ENCODE measurements at regions not wholly inside any gene's neighbourhood (a gene's known extent, or its start where the extent isn't known, plus 50 kb on each side); places are given as distances from the start of the nearest gene placed in this dataset.
"Not testable (repeated sequence)": the region's sequence is repeated elsewhere in the genome, so short reads cannot be mapped to it uniquely, and the experiment has no call there.

- DNase-seq (ENCODE audit: low read depth in 3 of 3, low spot score in 2 of 3): no peak
Measured at GRCh38 chr12:90515199-90516175, 439.5 kb downstream of the CCER1 start.

- DNase-seq (ENCODE audit: low read depth in 3 of 3, low spot score in 2 of 3): peak in 2 of 3 donors; percentile 35 to 37
Measured at GRCh38 chr12:90514325-90514724, 440.7 kb downstream of the CCER1 start.

GRCh38 chr12:90512518-90512917 lies 442.5 kb downstream of the CCER1 start:
- no peak for DNase-seq (ENCODE audit: low read depth in 3 of 3, low spot score in 2 of 3)

- DNase-seq (ENCODE audit: low read depth in 3 of 3, low spot score in 2 of 3): no peak
Measured at GRCh38 chr12:90510948-90511347, 444.0 kb downstream of the CCER1 start.

GRCh38 chr12:90504806-90505205 lies 450.2 kb downstream of the CCER1 start:
- DNase-seq (ENCODE audit: low read depth in 3 of 3, low spot score in 2 of 3): no peak

GRCh38 chr12:90502070-90502469 lies 452.9 kb downstream of the CCER1 start:
- DNase-seq (ENCODE audit: low read depth in 3 of 3, low spot score in 2 of 3): no peak

- no peak for DNase-seq (ENCODE audit: low read depth in 3 of 3, low spot score in 2 of 3)
Measured at GRCh38 chr12:90501412-90501811, 453.6 kb downstream of the CCER1 start.

- no peak for DNase-seq (ENCODE audit: low read depth in 3 of 3, low spot score in 2 of 3)
Measured at GRCh38 chr12:90499795-90500194, 455.2 kb downstream of the CCER1 start.

GRCh38 chr12:90497923-90498545 lies 456.9 kb downstream of the CCER1 start:
- DNase-seq (ENCODE audit: low read depth in 3 of 3, low spot score in 2 of 3): no peak

GRCh38 chr12:90490355-90490754 lies 464.6 kb downstream of the CCER1 start:
- DNase-seq (ENCODE audit: low read depth in 3 of 3, low spot score in 2 of 3): no peak

- DNase-seq (ENCODE audit: low read depth in 3 of 3, low spot score in 2 of 3): no peak
Measured at GRCh38 chr12:90489141-90489540, 465.8 kb downstream of the CCER1 start.

- no peak for DNase-seq (ENCODE audit: low read depth in 3 of 3, low spot score in 2 of 3)
Measured at GRCh38 chr12:90485560-90485959, 469.4 kb downstream of the CCER1 start.

GRCh38 chr12:90484094-90484493 lies 470.9 kb downstream of the CCER1 start:
- no peak for DNase-seq (ENCODE audit: low read depth in 3 of 3, low spot score in 2 of 3)

GRCh38 chr12:90481748-90482147 lies 473.2 kb downstream of the CCER1 start:
- DNase-seq (ENCODE audit: low read depth in 3 of 3, low spot score in 2 of 3): no peak

GRCh38 chr12:90479237-90479636 lies 475.7 kb downstream of the CCER1 start:
- no peak for DNase-seq (ENCODE audit: low read depth in 3 of 3, low spot score in 2 of 3)

- DNase-seq (ENCODE audit: low read depth in 3 of 3, low spot score in 2 of 3): no peak
Measured at GRCh38 chr12:90473831-90474230, 481.1 kb downstream of the CCER1 start.

GRCh38 chr12:90460681-90461080 lies 494.3 kb downstream of the CCER1 start:
- no peak for DNase-seq (ENCODE audit: low read depth in 3 of 3, low spot score in 2 of 3)

- DNase-seq (ENCODE audit: low read depth in 3 of 3, low spot score in 2 of 3): no peak
Measured at GRCh38 chr12:90456248-90456647, 498.7 kb downstream of the CCER1 start.

GRCh38 chr12:90455756-90456155 lies 499.2 kb downstream of the CCER1 start:
- no peak for DNase-seq (ENCODE audit: low read depth in 3 of 3, low spot score in 2 of 3)

GRCh38 chr12:90449611-90450010 lies 505.4 kb downstream of the CCER1 start:
- no peak for DNase-seq (ENCODE audit: low read depth in 3 of 3, low spot score in 2 of 3)

GRCh38 chr12:90443466-90443865 lies 511.5 kb downstream of the CCER1 start:
- not testable (repeated sequence) for DNase-seq (ENCODE audit: low read depth in 3 of 3, low spot score in 2 of 3)

- no peak for DNase-seq (ENCODE audit: low read depth in 3 of 3, low spot score in 2 of 3)
Measured at GRCh38 chr12:90441431-90441830, 513.5 kb downstream of the CCER1 start.

Data from right renal cortex interstitium (tissue), 3 donors.